Spleen (tissue), 11 donors: ENCODE measurements at regions not wholly inside any gene's neighbourhood (a gene's known extent, or its start where the extent isn't known, plus 50 kb on each side); places are given as distances from the start of the nearest gene placed in this dataset.

ENCODE experiments used
- DNase-seq: peaks from one replicate; pipeline ENCODE4 v3.0.0-alpha.2; 2020
- H3K27ac ChIP-seq, 8 donors: fragments of 200-600 bp; sonication (generic) in 7 of 8; 1 replicate in 4 of 8; 2 replicates in 4 of 8; pipeline versions ENCODE4 v1.5.0 to v1.8.0; 2016 to 2021; ENCODE audit warnings: inconsistent platforms in 4 of 8, mild to moderate bottlenecking in 4 of 8, moderate library complexity in 1 of 8
- H3K27me3 ChIP-seq, 7 donors: fragments of 200-600 bp; sonication (generic) in 6 of 7; replicated peaks in 1 of 7; 1 replicate in 4 of 7; 2 replicates in 3 of 7; pipeline versions ENCODE4 v1.5.0 to v1.8.0; 2016 to 2021; ENCODE audit warnings: inconsistent platforms in 3 of 7, mild to moderate bottlenecking in 1 of 7
- H3K36me3 ChIP-seq, 6 donors: fragments of 200-600 bp; sonication (generic) in 5 of 6; 1 replicate in 4 of 6; 2 replicates in 2 of 6; pipeline versions ENCODE4 v1.5.0 to v1.8.0; 2016 to 2021; ENCODE audit warnings: inconsistent platforms in 2 of 6
- H3K4me1 ChIP-seq, 6 donors: fragments of 200-600 bp; sonication (generic) in 5 of 6; 1 replicate in 3 of 6; 2 replicates in 3 of 6; pipeline versions ENCODE4 v1.5.0 to v1.8.0; 2016 to 2021; ENCODE audit warnings: inconsistent platforms in 3 of 6
- H3K4me3 ChIP-seq, 8 donors: fragments of 200-600 bp; sonication (generic) in 7 of 8; 1 replicate in 4 of 8; 2 replicates in 4 of 8; pipeline versions ENCODE4 v1.5.0 to v1.8.0; 2016 to 2021; ENCODE audit warnings: inconsistent platforms in 4 of 8, mild to moderate bottlenecking in 4 of 8, moderate library complexity in 2 of 8
- H3K9me3 ChIP-seq, 8 donors: fragments of 200-600 bp; sonication (generic) in 7 of 8; 1 replicate in 4 of 8; 2 replicates in 4 of 8; pipeline versions ENCODE4 v1.5.0 to v1.8.0; 2016 to 2021; ENCODE audit warnings: inconsistent platforms in 4 of 8
- POLR2A ChIP-seq, 3 donors: fragments of 450-650 bp; IDR thresholded peaks; one replicate each; pipeline ENCODE4 v1.5.1; 2017; ENCODE audit warnings: antibody characterized with exemption in 3 of 3, mild to moderate bottlenecking in 1 of 3
- POLR2AphosphoS5 ChIP-seq, 3 donors: sonication (generic); formaldehyde crosslinking; IDR thresholded peaks; one replicate each; pipeline ENCODE4 v1.5.1; 2017; ENCODE audit warnings: antibody characterized with exemption in 3 of 3
- WGBS, 5 donors: extraction: QIAGEN DNeasy Blood & Tissue Kit in 3 of 5; methylation state at CpG; one replicate each; pipeline versions ENCODE4 v1.1.5 to v1.1.7; 2013 to 2018; 5-methylcytosine and 5-hydroxymethylcytosine counted together
- intact Hi-C: fragments of 100-400 bp; cut with DNase I; formaldehyde crosslinking; loops from one replicate; pipeline ENCODE4 v1.15.0; 2023; ENCODE audit warnings: low total_unique reads
- TF ChIP-seq, protein P1 (sequence below), 11 experiments: fragments of 200-600 bp in 7 of 11; fragments of 450-650 bp in 4 of 11; sonication (generic) in 4 of 11; IDR thresholded peaks in 8 of 11; conservative IDR thresholded peaks in 3 of 11; 1 replicate in 7 of 11; 2 replicates in 4 of 11; pipeline versions ENCODE4 v1.4.0 to v1.8.0; 2016 to 2021; ENCODE audit warnings: antibody characterized with exemption in 11 of 11, inconsistent platforms in 4 of 11, mild to moderate bottlenecking in 1 of 11
- donor health status: healthy with polysubstance abuse.
- donor health status: DM: no; HTN: no; CAD: no; lungs with moderate emphysema.
- donor health status: DM: no; HTN: no; CAD: no.
- donor health status: Bipolar disorder and iron deficiency.
- donor health status: healthy.
- donor health status: DM: no; HTN: no; CAD: no.
- donor health status: DM: yes; HTN: yes; CAD: no.

DNA sequence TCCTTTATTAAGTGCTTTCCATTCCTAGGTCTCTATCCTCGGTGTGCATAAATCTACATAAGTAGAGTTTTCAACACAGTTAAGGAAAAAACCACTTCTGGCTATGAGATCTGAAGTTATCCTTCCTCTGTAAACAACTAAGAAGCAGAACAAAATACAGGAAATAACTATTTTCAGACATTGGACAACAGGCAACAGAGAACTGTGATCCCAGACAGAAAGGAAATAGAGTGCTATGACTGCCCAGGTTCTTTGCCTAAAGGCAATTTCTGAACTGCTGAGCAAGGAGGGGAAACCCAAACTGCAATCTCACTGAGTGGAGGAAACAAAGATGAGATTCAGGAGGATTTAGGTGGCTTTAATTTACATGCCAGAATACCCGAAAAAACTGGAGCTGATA is 285.4 kb downstream of the SNX13 start:
- Histone ChIP-seq H3K4me3 (no peak overlapping the region), H3K27ac (no peak overlapping the region), H3K4me1 (peaks cover 0 to 10% (median 0%) of the 10 kb centered on the region in 6 donors), H3K36me3 (no peaks in the 10 kb centered on the region), H3K27me3 (no peaks in the 10 kb centered on the region), H3K9me3 (no peaks in the 10 kb centered on the region)
- intact Hi-C loops, result no loop called here
- no peak for DNase-seq
- WGBS, 5 donors, result 28 to 36% (median 34%) methylated on average over 2 of the region's 2 CpGs
- TF ChIP-seq, protein P1, sequence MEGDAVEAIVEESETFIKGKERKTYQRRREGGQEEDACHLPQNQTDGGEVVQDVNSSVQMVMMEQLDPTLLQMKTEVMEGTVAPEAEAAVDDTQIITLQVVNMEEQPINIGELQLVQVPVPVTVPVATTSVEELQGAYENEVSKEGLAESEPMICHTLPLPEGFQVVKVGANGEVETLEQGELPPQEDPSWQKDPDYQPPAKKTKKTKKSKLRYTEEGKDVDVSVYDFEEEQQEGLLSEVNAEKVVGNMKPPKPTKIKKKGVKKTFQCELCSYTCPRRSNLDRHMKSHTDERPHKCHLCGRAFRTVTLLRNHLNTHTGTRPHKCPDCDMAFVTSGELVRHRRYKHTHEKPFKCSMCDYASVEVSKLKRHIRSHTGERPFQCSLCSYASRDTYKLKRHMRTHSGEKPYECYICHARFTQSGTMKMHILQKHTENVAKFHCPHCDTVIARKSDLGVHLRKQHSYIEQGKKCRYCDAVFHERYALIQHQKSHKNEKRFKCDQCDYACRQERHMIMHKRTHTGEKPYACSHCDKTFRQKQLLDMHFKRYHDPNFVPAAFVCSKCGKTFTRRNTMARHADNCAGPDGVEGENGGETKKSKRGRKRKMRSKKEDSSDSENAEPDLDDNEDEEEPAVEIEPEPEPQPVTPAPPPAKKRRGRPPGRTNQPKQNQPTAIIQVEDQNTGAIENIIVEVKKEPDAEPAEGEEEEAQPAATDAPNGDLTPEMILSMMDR (IDR thresholded peaks at IDR 0.05 in 8 of 11, conservative IDR thresholded peaks at IDR 0.05 in 3 of 11), result no peak
- TF ChIP-seq POLR2AphosphoS5 (IDR thresholded peaks at IDR 0.05) (no peak), POLR2A (IDR thresholded peaks at IDR 0.05) (no peak)

DNA sequence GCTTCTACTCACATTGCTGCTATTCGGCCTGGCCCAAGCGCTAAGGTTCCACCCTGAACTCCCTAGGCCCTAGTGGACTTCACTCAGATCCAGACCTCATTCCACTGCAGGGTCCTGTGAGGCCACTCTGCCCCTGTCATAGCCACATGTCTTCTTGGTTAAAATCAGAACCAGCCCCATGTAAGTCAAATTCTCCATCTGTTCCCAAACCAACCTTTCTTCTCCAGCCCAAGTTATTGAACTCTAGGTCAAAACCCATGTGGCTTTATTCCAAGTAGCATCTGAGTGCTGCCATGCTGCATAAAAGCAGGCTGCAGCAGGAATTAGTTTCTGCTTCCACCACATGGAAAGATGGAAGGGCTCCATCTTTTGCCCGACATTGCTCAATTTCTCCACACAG is 281.2 kb downstream of the SNX13 start:
- 91 to 97% (median 95%) methylated on average over 3 of the region's 3 CpGs for WGBS, 5 donors
- intact Hi-C loops, result no loop called here

DNA sequence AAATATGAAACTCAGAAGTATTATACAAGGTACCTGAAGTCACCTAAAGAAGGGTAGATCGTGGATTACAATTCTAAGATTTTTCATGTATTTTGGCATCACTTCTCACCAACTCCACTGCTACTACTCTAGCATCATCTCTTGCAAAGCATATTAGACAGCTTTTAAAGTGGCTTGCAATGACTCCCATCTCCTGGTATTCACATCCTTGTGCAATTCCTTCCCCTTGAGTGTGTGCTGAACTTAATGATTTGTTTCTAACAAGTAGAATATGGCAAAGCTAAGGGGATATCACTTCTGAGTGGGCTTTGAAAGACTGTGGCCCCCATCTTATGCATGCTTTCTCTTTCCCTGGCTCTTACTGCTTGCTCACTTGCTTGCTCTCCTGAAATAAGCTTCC is 280.2 kb downstream of the SNX13 start:
- Histone ChIP-seq H3K4me3 (no peak overlapping the region), H3K36me3 (no peaks in the 10 kb centered on the region), H3K9me3 (no peaks in the 10 kb centered on the region), H3K4me1 (peaks cover 0 to 4% (median 0%) of the 10 kb centered on the region in 6 donors), H3K27me3 (no peaks in the 10 kb centered on the region), H3K27ac (no peak overlapping the region)
- 82 to 100% (median 89%) methylated on average over 1 of the region's 1 CpG for WGBS, 5 donors
- no peak for DNase-seq
- intact Hi-C loops, result no loop called here
- TF ChIP-seq POLR2A (IDR thresholded peaks at IDR 0.05) (no peak), POLR2AphosphoS5 (IDR thresholded peaks at IDR 0.05) (no peak)
- TF ChIP-seq, protein P1 (IDR thresholded peaks at IDR 0.05 in 8 of 11, conservative IDR thresholded peaks at IDR 0.05 in 3 of 11), result no peak

More for the DNA sequence above, 281.2 kb downstream of the SNX13 start:
- H3K4me3 ChIP-seq, result no peak overlapping the region
- DNase-seq, result no peak
- TF ChIP-seq, protein P1 (IDR thresholded peaks at IDR 0.05 in 8 of 11, conservative IDR thresholded peaks at IDR 0.05 in 3 of 11), result no peak
- TF ChIP-seq POLR2AphosphoS5 (IDR thresholded peaks at IDR 0.05) (no peak), POLR2A (IDR thresholded peaks at IDR 0.05) (no peak)
- no peaks in the 10 kb centered on the region for H3K36me3 ChIP-seq
- H3K27ac ChIP-seq, result no peak overlapping the region
- H3K4me1 ChIP-seq, result peaks cover 0 to 10% (median 0%) of the 10 kb centered on the region in 6 donors
- H3K27me3 ChIP-seq, result no peaks in the 10 kb centered on the region
- H3K9me3 ChIP-seq, result no peaks in the 10 kb centered on the region

DNA sequence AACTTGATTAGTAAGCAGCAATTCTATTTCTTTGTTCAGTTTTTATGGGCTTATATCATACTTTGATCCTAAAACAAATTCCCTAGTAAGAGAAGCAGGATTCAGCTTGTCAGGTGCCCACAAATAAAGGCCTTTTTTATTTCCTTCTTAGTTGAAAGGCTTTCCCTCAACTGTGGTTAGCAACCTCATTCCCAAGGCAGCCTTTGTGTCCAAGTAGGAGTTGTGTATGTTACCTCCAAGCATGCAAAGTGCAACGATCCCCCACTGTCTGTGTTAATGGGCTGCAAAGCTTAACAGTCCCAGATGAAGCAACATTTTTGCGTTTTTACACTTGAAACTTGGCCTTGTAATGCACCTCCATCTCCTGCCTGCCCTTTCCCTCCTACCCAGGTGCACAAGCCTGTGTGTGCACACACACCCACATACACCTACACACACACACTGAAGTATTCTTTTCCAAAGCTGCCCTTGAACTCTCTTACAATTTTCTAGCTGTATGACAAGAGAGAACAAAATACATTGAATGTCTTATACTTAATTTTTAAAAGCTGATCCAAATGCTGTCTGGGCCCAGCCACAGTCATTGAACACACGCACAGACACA is 278.2 kb downstream of the SNX13 start:
- no peaks in the 10 kb centered on the region for H3K9me3 ChIP-seq
- no peaks in the 10 kb centered on the region for H3K27me3 ChIP-seq
- H3K4me3 ChIP-seq, result no peak overlapping the region
- H3K36me3 ChIP-seq, result no peaks in the 10 kb centered on the region
- 57 to 90% (median 81%) methylated on average over 3 of the region's 3 CpGs for WGBS, 5 donors
- H3K27ac ChIP-seq, result no peak overlapping the region
- DNase-seq, result no peak
- intact Hi-C loops, result no loop called here
- H3K4me1 ChIP-seq, result no peaks in the 10 kb centered on the region
- TF ChIP-seq POLR2AphosphoS5 (IDR thresholded peaks at IDR 0.05), result no peak
- TF ChIP-seq, protein P1 (IDR thresholded peaks at IDR 0.05 in 8 of 11, conservative IDR thresholded peaks at IDR 0.05 in 3 of 11), result no peak
- no peak for TF ChIP-seq POLR2A (IDR thresholded peaks at IDR 0.05)
